HG03064 (cell line): ENCODE measurements at regions not wholly inside any gene's neighbourhood (a gene's known extent, or its start where the extent isn't known, plus 50 kb on each side); places are given as distances from the start of the nearest gene placed in this dataset.
A peak's percentile ranks its signal among the peaks of the same experiment; 100 is the strongest.

ENCODE experiments used
- ATAC-seq: cut with Tn5 transposase; IDR thresholded peaks from one replicate; pipeline ENCODE4 v1.9.1; 2021; ENCODE audit warnings: low read depth; ENCODE audit not compliant: unreplicated experiment

DNA sequence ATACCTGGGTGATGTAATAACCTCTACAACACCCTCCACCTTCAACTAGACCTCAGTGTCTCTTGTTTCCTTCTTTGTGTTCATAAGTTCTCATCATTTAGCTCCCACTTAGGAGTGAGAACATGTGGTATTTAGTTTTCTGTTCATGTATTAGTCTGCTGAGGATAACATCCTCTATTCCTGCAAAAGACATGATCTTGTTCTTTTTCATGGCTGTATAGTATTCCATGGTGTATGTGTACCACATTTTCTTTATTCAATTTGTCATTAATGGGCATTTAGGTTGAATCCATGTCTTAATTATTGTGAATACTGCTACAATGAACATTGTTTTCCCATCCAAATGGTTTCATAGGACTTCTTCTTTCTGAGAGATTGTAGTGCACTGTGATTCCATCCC lies 135.7 kb downstream of the MBL2 start:
- no peak for ATAC-seq

DNA sequence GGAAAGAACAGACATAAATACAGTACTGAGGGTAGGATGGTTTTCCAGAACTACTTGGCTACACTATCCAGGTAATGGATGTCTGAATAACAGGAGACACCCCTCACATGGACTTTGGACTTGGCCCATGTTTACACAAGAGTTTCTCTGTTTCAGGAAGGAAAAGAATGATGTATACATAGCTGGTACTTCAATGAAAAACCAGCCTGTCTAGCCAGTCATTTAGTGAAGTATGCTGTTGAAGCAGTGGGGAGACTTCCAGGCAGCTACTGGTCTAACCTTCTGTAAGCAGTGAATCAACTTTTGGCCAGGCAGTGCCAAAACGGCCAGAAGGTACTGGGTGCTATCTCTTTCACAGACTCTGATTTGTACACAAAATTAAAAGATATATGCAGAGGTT lies 135.0 kb downstream of the MBL2 start:
- no peak for ATAC-seq

DNA sequence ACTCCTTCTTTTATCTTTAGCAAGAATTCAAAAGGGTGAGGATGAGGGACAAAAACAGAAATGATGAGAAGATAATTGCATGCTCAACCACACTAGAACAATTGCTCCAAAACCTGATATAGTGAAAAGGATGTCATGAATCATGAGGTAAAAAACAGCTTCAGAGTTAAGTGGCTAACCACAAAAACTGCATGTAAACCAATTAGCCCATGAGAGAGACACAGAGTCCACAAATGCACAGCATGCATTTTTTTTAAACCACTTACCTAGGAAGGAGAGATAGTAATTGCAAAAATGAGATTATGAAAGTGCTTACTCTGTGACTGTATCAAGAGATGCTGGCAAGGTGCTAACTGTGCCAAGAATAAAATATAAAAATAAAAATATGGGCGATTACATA lies 132.9 kb downstream of the MBL2 start:
- ATAC-seq = no peak

DNA sequence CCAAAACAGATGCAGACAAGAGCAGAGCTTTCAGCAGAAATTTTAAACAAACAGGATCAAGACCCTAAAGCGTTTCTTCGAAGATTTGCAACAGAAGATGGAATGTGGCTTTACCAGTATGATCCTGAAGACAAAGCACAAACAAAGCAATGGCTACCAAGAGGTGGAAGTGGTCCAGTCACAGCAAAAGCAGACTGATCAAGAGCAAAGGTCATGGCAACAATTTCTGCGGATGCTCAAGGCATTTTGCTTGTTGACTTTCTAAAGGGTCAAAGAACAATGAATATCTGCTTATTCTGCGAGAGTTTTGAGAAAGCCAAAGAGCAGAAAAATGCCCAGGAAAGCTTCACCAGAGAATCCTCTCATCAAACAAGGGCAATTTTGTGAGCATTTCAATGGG lies 130.4 kb downstream of the MBL2 start:
- no peak for ATAC-seq

DNA sequence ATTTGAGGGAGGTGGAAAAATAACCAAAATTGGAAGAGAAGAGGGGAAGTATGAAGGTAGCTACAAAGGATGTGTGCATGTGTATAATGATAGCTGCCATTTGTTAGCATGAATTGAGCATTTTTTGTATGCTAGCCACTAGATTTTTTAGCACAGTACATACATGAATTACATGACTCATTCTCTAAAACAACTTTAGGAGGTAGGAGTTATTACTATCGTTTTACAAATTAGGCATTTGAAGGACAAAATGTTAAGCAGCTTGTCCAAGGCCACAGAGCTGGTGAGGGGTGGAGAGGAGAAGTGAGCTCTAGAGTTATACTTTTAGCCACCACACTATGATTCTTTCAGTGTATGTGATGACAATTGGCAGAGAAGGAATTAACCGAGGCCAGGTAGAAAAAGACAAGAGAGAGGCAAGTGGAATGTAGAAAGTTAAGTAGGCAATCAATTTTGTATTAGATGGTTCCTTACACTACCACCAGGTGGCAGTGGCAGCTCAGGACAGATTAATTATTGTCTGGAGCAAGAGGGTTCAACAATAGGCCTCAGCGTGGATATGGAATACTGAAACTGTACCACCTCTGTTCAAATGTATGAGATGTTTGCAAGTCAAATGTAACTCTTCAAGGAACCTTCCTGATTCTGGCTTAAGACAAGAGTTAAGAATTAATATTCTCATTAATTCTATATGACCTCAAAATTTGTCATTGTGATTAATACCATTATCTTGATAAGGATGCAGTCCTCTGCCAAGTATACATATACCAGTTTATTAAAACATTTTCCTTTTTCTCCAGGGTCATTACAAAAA lies 128.0 kb downstream of the MBL2 start:
- peak; percentile 86 for ATAC-seq

DNA sequence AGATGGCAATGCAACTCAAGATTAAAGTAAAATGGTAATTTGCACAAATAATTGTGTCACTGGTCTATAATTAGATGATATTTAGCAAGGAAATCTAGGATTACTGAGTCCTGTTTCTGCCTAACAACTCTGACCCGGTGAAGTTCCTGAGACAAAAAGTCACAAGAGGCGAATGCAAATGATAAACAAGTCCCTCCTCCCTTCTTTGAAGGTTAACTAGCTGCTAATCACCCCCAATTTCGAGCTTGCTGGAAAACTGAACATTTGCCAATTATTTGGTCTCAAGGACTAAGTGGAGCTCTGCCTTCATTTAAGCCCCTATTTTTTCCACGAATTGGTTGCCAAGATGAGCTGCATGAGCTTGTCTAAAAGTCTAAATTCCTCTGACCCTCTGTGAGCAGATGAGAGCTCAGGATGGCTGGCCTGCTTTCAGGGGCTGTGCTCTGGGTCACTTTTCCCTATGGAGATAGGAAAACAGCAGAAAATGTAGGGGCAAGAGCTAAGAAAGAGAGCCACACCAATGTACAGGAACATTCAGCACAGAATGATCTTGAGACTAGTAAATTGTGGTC lies 127.3 kb downstream of the MBL2 start:
- ATAC-seq = no peak

DNA sequence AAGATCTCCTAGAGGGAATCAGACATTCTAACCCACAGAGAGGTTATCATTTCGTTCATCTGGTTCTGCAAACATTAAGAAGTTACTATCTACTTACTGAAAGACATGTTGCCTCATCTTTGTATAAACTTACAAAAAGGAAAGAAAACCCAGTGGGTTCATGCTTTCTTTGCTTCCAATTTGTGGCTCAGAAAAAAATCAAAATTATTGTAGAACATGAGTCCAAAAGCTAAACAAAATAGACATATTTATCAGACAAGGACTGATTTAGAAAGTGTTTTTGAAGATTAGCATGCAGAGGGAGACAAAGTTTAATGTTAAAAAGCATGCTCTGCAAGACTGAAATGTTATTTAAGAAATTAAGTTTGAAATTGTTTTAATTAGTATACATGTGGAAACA lies 123.1 kb downstream of the MBL2 start:
- ATAC-seq = no peak

DNA sequence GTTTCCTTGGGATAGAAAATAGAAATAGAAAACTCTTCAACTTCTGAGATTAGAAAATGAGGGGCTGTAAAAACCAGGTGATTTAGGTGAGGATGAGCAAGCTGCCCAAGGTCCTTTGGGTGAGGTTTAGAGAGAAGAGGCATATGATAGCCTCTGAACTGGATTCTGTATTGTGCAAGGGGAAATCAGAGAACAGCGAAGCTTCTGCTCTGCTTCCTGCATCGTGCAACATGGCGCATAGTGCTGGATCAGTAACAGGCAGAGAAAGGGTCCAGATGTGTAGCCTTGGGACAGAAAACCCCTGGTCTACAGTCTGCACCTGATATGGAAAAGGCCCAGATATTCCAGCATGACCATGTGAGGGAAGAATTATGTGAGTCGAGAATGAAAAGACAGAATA lies 121.7 kb downstream of the MBL2 start:
- ATAC-seq = no peak

DNA sequence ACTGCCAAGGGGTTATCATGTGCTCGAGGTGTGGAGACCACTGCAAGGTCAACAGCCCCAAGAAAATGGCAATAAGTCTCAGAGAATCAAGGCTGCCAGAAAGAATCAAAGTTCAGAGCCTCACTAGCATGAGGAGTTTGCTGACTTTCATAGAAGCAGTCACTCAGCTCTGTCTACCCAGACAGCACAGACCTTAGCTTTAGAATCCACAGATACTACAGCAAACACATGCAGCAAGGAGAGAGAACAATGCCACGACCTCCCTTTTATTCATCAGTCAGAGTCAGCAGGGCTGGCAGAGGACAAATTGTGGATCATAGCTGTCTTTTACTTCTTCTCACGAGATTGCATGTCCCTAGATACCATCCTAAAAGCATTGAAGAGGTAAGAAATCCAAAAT lies 121.3 kb downstream of the MBL2 start:
- no peak for ATAC-seq

DNA sequence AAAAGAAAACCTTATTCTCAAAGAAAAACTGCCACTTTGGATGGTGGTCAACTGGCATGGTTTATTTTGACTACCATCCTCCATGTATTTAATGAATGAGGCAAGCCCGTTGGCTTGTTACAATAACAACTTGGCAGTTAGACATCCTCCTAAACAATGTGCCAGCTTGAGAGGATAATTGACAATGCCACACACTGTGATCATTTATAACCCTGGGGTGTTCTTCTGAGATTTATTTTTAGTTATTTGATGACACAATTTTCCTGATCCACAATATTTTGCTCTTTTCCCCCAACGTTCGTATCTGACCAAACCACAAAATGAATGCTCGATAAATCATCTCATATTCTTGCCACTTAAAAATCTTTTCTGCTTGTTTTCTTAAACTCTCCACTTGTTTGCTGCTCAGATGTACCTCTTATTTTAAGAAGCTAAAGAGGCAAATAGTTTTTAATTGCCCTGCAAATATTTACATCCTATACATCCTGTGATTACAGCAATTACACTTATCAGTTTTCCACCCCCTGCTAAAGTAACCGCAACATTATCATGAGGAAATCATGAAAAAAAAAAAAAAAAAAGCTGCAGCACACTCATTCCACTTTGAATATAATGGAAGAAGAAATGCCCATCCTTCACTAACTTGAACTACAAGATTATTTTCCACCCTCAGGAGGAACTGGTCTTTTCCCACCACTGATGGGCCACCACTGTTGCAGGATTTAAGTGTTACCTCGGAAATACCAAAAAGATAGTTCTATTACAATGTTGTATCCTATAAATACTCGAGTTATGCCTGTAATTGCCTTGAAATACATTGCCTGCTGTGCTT lies 119.9 kb downstream of the MBL2 start:
- ATAC-seq = no peak

DNA sequence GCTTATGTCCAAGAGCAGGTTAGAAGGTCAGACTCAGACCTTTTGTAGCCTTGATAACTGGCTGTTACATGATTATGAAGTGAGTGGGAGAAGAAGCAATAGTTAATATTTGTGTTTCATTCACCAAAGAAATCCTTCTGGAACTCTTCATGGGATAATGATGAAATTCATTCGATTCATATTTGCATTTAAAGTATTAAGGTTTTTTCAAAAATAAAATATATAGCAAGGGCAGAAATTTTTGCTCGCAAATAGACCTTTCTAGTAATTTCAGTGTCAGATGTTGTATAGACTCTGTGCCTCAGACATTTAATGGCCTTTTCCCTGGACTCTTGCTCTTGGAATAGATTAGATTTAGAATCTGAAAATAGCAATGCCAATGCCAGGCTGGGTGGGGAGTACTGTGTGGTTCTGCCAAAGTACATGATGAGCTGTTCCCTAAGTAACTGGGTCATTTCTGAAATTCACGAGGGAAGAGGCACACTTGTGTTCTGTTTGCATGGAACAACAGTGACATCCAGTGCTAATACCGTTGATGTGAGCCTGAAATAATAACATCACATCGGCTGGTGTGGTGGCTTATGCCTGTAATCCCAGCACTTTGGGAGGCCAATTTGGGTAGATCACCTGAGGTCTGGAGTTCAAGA lies 119.2 kb downstream of the MBL2 start:
- no peak for ATAC-seq

DNA sequence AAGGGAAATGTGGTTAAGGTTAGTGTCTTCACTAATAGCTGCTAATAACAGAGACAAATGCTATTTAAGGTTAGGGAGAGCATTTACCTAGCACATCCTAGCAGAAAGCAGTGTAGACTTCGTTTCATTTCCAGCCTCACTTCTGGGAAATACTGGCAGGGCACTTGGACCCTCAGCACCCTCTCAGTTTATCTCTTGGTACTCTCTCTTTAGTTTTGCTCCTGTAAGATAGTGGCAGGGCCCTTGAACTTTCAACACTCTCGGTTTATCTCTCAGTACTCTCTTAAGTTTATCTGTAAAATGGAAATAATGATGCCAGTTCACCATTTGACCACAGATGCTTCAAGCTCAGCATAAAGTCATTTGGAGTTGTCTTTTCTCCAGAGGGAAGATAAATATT lies 118.4 kb downstream of the MBL2 start:
- no peak for ATAC-seq

DNA sequence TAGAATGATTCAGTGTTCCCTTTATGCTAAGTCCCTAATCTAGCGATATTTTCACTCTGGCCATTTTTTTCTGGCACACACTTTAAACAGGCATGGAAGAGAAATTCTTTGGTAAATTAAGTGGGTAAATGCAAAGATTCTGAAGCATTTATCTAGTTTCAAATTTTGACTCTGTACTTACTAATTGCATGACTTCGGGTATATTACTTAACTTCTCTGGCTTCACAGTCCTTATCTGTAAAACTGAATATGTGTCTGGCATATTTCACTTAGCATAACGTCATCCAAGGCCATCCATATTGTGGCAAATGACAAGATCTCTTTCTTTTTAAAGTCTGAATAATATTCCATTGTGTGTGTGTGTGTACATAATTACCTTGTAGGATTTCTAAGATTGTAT lies 114.5 kb downstream of the MBL2 start:
- ATAC-seq = no peak

DNA sequence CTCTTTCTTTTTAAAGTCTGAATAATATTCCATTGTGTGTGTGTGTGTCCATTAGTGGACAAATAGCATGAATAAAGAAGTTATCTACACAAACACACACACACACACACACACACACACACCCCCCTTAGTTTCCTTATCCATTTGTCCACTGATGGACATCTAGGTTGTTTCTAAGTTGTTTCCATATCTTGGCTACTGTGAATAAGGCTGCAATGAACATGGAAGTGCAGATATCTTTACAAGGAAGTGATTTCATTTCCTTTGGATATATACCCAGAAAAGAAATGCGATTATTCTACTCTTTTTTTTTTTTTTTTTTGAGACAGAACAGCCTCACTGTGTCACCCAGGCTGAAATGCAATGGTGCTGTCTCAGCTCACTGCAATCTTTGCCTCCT lies 113.5 kb downstream of the MBL2 start:
- ATAC-seq = no peak

DNA sequence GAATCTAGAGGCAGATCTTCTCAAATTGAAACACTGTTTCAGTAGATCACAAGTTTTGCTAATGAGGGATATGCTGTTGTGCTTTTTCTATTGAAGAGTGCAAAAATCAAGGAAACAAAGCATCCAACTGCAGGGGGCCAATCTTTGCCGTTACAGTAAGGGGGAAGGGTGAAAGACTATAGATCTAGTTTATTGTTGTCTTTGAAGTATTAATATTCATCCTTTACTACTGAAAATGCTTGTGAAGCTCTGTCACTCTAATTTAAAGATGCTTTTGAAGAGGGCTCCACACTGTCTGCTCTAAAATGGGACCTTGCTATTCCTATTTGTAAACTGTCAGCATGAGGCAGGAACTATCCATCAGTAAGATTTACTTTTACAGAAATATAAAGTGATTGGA lies 110.3 kb downstream of the MBL2 start:
- no peak for ATAC-seq

DNA sequence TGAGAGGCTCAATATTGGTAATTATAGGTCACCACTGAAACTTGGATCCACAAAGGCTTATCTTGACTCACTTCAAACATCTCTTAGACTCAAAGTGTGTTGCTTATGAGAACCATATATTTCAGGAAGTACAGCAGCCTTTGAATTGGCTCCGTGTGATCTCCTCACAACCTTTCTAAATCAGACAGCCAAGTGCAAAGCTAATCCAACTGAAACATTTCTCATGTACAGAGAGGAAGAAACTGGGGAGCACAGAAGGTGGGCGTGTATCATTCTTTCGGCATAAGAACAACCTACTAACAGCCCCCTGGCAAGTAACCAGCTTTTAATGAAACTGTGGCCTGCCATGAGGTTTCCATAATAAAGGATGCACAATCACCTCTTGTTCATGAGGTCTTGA lies 109.4 kb downstream of the MBL2 start:
- ATAC-seq = no peak

DNA sequence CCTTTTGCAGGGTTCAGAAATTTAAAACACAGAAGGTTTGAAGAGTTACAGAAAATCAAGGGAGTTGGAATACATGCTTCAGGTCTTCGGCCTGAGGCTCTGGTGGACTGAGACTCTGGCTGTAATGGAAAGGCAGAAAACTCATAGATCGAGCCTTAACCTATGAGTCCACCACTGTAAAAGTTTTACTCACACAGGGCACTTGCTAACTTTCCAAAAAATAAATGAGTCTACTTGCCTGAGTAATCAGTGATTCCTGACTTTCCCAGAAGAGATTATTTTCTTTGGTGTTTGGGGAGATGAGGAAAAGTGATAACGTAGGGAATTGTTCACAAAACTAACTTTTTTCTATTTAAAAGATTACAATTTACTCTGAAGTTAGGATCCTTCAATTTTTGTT lies 108.0 kb downstream of the MBL2 start:
- ATAC-seq = no peak

DNA sequence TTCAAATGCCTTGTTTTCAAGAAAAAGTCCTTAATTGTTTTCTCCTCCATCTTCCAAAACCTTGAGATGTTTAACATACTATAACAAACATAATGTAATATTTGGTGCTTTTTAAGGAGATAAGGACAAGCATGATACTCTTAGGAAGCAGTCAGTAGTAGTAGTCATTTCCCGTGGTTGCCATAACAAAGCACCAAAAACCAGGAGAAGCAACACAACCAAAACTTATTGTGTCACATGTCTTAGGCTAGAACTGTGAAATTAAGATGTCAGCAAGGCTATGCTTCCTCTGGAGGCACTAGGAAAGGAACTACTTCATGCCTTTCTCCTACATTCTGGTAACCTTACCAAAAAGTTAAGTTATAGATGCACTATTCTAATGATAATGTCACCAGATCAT lies 106.8 kb downstream of the MBL2 start:
- no peak for ATAC-seq

DNA sequence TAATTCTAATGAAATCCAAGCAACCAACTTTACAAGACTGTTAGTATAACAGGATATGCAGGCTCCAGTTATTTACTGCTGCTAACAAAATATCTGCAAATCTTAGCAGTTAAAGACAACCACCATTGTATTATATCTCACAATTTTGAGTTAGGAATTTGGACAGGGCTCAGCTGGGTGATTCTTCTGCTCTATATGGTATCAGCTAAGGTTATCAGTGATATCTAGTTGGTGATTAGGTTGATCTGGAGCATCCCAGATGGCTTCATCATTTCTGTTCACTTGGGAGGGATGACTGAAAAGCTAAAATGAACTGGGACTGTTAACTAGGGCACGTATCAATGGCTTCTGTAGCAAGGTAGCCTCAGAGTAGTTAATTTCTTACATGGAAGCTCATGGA lies 105.7 kb downstream of the MBL2 start:
- ATAC-seq = no peak

DNA sequence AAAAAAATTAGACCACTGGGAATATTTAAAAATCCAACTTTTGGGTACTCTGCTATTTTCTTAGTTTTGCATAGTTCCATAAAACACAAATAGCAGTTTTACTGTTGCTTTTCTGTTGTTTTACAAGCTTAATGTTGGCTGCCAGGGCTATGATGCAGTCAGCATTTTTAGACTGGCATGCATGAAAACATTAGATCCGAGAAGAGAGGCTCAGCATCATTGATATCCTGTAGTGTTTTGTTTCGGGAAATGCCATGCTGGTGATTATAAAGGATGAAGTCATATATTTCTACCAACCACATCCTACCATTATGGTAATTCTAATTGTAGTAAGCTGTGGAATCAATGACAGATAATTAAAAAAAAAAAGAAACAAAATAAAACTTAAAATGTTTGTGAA lies 104.6 kb downstream of the MBL2 start:
- ATAC-seq = no peak

DNA sequence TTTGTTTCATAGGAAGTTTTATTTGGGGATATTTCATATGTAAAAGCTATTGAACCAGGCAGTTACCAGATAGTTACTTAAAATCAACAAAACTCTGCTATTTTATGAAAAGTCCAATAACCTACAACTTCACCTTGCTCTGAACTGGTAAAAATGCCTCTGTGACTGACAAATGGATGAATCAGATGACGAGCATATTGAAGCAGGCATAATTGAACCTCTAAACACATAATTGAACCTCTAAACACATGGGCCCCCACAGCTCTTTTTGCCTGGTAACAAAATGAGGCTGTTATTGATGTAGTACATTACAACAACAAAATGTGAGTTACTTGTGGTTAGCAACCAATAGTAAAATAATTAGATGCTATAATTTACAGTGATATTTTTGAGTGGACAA lies 99.7 kb downstream of the MBL2 start:
- no peak for ATAC-seq
